GM21737 (cell line): ENCODE measurements at regions not wholly inside any gene's neighbourhood (a gene's known extent, or its start where the extent isn't known, plus 50 kb on each side); places are given as distances from the start of the nearest gene placed in this dataset.
"Not testable (repeated sequence)": the region's sequence is repeated elsewhere in the genome, so short reads cannot be mapped to it uniquely, and the experiment has no call there.

Experiments used
- ATAC-seq: cut with Tn5 transposase; IDR thresholded peaks from one replicate; pipeline ENCODE4 v1.9.1; 2021; ENCODE audit warnings: mild to moderate bottlenecking, moderate library complexity; ENCODE audit not compliant: unreplicated experiment

DNA sequence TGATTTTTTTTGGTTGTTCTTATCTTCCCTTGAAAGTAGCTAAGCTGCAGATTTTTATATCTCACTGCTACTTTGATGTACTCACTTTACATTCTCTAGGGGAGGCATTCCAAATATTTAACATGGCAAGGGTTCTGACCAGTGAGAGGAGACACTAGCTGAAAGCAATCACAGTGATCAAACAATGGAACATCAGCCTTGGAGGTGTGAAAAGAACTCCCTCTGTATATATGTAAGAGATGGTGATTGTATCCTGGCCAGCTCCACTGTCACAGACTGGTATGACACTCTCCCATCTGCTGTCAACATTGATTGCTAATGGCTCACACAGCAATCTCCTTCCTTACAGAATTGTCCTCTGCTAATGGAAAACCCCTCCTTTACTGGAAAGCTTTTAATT, 291.7 kb upstream of the CDH19 start:
- ATAC-seq, result no peak

DNA sequence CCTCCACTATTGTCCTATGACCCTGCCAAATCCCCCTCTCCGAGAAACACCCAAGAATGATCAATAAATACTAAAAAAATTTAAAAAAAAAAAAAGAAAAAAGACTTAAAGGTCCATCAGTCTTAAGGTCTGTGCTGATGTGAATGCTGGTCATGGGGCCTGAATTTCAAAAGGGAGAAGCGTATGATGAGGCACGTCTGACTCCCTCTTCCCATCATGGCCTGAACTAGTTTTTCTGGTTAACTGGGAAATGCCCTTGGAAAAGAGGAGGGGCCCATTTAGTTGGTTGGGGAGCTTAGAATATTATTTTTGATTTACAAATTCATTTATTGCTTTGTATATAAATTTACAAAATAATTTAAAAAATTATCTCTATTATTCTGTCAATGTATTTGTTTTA, 291.0 kb upstream of the CDH19 start:
- ATAC-seq, result no peak

DNA sequence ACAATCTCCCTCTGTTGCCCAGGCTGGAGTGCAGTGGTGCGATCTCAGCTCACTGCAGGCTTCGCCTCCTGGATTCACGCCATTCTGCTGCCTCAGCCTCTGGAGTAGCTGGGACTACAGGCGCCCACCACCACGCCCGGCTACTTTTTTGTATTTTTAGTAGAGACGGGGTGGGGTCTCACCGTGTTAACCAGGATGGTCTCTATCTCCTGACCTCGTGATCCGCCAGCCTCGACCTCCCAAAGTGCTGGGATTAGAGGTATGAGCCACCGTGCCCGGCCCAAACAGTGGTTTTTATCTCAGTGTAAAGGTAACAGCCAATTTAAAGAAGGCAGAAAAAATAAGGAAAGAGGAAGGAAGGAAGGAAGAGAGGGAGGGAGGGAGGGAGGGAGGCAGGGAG, 288.5 kb upstream of the CDH19 start:
- ATAC-seq, result not testable (repeated sequence)

DNA sequence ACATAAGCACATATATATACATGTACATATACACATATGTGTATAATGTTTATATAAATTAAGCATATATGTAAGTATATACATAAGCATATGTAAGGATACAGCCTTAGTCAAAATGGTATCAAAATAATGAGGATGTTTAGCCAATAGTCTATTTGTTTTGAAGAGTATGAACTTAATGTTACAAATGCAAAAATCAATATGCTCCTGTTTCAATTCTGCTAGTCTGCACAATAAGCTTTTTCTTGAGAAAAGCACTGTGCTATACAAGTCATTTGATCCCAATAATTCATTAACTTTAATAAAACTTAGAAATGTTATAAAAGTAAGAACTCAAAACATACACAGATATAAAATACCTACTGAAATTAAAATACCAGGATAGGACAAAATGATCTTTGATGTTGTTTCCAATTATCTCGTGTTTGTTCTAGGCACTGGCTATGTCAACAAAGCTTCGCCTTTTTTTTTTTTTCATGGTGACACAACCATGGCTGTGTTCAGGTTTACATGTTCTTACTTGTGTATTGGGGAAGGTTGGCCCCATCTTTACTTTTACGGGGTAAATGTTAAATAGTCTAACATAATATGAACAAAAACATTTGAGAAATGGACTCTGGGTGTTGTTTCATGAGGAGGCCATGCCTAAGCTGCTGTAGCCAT, 271.1 kb upstream of the CDH19 start:
- ATAC-seq, result no peak

DNA sequence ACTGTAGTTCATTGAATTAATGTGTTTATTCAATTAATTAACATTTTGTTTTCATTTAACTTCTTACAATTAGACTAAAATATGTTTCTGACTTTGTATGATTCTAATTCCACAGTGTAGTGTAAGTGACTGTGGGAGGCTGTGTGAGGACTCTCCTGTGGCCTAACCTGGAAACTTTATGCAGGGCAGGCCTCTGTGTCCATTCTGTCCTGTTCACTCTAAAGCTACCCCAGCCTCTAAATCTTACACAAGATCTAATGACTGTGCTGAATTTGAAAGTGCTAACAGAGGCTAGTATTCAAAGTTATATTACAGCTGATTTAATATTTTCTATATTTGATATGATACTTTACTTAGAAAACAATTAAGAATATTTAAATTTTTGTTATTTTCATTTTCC, 270.5 kb upstream of the CDH19 start:
- no peak for ATAC-seq

DNA sequence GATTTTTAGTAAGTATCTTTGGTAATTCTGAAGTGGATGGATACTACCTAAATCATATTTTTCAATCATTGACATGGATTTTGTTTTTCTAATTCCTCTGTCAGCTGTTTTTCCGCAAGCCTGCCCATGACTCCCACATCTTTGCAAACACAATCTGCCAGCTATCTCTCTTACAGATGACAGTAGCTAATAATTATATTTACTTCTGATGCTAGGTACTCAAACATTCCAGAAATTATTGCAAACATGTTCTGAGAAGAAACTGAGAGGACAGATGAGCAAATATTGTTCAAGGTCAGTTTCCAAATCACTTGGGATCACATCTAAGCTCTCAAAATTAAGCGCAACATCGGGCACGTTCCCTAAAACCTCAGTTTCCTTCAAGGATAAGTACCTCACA, 270.0 kb upstream of the CDH19 start:
- ATAC-seq, result no peak

DNA sequence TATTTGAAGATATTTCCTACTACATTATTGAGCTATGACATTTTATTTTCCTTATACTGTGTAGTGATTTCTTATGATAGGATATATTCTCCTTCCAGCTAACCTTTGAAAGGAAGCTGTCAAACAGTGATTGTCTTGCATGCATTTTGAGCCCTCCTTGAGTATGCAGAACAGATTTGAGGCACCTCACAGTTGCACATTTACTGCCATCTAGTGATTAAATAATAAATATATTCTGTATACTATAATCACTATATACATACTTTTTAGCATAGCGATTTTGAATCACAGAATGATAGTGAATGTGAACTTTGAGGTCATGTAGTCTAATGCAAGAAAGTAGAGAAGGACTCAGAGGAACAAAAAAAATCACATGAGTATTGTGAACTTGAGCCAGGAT, 268.4 kb upstream of the CDH19 start:
- no peak for ATAC-seq

DNA sequence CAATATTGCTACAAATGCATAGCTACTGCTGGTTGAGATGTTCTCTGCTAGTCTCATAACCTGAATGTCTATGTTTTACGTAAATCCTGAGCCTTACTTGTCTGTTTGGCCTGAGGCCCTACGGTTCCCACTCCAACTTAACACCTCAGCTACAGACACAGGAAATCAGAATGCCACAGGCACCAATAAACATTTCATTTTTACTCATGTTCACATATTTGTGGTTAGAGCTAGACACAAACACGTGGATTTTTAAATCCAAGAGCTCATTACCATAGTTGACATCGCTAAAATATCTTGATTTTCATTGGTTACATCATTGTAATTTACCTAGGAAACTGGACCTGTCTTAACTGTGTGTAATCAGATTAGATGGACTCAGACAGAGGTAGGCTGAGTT, 263.8 kb upstream of the CDH19 start:
- no peak for ATAC-seq

DNA sequence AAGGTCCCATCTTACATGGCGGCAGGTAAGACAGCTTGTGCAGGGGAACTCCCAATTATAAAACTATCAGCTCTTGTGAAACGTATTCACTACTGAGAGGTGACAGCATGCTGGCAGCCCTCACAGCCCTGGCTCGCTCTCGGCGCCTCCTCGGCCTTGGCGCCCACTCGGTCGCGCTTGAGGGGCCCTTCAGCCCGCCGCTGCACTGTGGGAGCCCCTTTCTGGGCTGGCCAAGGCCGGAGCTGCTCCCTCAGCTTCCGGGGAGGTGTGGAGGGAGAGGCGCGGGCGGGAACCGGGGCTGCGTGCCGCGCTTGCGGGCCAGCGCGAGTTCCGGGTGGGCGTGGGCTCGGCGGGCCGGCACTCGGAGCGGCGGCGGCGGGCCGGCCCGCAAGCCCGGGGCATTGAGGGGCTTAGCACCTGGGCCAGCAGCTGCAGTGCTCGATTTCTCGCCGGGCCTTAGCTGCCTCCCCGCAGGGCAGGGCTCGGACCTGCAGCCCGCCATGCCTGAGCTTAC, 262.6 kb upstream of the CDH19 start:
- ATAC-seq, result not testable (repeated sequence)

DNA sequence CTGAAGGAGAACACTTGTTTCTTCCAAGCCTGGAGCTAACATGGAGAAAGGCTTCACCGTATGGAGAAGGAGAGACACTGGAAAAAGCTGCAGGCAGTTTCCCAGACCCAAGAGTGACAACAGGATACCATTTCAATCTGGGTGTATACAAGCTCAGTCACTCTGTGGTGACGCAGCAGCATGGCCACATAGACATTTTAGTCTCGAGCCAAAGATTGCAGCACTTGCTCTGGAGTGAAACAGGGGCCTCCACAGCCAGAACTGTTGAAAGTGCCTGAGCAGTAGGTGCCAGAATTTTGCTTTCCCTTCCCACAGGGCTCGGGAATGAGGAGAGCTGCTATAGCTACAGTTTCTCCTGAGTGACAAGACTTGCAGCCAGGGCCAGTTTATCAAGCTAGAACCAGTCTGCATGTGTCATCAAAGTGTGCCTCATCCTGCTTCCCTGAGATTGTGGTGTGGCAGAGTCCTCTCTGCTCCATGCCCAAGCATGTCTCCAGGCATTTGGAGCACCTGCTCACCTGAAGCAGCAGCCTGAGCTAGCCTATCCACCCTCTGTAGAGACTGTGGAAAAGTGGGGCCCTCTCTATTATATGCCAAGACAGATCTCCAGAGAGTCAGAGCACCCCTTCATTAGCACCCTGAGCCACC, 234.6 kb upstream of the CDH19 start:
- ATAC-seq, result no peak

DNA sequence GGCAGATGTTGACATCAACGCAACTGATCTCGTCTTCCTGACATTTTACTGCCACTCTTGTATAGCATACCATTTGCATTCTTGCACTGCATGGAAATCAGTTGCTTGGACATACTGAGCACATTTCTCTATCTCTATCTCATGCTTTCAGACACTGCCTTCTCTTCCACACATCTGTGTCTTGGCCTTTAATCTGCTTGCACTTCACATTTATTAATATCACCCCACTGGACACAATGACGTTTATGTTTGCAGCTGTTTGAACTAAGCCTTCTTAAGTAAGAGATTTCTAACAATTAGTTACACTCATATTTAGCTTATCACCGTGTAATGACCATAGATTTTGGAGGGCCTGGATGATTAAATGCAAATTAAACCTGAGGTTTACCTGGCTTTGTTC, 229.8 kb upstream of the CDH19 start:
- no peak for ATAC-seq

DNA sequence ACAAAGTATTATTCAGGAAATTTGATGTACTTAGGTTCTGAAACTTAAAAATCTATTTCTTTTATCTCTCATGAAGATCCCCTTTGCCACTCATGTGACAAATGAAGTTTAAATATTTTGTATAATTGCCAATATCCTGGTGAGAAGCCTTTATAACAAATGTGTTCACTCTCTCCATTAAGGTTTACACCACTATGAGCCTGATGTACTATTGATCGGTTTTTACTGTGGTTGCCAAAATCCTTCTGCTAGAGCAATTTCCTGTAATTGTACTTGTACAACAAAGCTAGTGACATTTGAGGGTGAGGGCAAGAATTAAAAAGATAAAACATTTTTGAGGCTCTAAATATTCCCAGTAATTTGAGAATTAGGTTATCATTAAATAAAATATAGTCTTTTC, 222.3 kb upstream of the CDH19 start:
- ATAC-seq, result no peak

DNA sequence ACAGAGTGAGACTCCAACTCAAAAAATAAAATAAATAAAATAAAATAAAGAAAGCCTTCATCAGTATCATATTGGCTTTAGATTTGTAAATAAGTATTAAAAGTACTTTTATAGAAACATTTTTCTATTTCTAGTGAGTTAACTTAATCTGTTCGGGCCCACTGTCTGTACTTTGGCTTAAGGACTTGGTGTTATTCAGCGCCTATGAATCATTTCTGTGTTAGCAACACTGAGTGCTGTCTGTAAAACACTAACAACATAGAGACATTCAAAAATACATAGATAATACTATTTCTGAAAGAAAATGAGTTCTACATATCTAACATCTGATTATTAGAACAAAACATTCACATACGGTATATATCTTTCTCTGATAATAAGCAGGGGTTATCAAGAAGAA, 221.5 kb upstream of the CDH19 start:
- no peak for ATAC-seq

DNA sequence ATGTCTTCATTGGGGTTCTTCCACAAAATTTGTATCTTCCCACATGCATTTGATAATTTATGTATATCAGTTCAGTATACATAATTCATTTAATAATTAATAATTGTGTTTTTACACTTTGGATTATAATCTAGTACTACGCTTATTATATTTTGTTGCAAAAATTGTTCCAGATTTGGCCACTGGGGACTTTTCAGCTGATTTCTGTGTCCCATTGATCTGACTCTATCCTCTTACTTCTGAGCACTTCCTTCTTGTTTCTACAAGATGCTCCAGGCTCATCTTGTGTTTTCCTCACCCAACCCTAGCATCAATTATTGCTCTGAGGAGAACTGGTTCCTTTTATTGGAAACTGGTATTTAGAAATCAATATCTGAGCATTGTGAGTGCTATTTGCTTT, 215.3 kb upstream of the CDH19 start:
- ATAC-seq, result no peak

DNA sequence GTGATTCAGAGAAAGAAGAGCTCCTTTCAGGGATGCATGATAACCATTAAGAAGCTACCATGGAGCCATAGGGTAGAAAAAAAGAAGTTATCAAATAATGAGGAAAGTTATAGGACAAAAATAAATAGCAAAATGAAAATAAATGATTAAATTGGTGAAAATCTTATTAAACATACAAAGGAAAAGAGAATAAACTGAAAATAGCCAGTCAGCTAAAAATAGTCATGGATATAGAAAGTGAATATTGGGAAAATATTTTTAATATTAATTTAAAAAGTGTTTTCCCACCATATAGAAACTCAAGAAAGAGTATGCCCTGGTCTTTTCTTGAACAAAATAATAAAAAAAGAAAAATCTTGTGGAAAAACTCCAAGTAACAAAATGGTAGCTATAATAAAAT, 209.2 kb upstream of the CDH19 start:
- no peak for ATAC-seq

DNA sequence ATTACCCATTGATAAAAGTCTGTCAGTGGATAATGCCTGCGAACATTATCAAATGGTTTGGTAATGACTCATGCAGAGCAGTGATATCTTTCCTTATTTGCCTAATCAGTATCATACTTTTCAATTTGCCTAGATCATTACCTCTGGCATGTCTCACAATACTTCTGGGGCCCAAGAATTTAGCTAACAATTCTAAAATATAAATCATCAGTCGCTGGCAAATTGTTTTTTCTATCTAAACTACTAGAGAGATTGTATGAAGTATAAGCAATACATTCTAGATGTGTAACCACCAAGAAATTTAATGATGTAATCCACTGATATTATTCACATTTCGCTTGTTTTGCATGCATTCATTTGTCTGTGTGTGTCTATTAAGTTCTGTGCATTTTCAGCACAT, 191.2 kb upstream of the CDH19 start:
- ATAC-seq, result no peak

DNA sequence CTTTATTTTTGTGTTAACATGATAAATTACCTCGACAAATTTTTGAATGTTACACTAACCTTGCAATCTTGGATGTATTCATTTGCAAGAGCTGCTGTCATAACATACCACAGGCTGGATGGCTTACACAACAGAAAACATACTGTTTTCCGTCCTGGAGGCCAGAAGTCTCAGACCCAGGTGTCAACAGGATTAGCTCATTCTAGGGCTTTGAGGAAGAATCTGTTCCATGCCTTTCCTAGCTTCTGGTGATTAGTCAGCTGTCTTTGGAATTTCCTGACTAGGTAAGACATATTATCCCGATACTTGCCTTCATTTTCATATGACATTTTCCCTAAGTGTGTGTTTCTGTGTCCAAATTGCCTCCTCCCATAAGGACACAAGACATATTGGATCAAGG, 188.6 kb upstream of the CDH19 start:
- ATAC-seq, result no peak

DNA sequence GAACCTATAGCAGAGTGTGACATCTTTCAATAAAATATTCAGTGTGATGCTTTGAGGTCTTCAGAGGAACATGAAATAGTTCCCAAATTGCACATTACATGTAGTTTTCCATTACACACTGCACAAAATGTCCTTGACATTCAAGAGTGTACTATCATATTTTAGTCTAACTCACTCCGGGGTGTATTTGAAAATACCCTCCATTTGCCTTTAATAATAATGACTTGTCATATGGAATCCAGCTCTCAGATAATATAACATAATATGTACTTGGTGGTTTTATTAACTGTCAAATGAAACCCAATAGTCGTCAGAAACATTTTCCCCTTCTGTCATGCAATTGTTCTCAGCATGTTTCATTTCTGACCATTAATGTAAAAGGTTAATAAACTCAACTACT, 176.7 kb upstream of the CDH19 start:
- ATAC-seq, result no peak

DNA sequence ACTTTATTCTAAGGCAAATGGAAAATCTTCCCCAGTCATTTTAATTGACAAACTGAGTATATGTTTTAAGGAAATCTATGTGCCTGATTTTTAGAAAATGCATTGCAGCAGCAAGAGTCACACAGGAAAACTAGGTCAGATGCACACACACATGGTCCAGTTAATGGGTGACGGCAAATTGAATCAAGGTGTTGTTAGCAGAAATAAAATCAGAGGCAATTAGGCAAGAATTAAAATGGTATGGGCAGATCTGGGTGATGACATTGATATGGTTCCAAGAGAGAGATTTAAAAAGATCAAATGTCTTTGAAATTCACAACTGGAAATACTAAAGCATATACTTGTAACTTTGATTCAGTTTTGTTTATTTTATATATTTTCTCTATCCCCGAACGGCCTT, 174.2 kb upstream of the CDH19 start:
- ATAC-seq, result no peak

DNA sequence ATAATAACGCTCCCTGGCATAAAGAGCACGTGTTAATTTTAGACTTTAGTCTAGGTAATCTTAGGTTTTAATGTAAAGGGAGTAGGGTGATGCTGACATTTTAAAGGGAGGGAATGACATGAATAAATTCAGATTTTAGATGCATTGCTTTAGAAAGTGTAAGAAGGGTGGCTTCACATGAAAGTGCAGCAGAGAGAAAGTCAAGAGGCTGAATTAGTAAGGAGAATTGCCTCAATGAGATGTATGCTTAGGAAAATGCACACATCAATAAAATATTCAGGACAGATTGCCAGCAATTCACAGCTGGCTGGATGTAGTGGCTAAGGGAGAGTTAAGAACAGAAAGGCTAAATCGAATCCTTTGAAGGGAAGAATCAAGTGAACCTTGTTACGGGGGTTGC, 165.5 kb upstream of the CDH19 start:
- no peak for ATAC-seq

DNA sequence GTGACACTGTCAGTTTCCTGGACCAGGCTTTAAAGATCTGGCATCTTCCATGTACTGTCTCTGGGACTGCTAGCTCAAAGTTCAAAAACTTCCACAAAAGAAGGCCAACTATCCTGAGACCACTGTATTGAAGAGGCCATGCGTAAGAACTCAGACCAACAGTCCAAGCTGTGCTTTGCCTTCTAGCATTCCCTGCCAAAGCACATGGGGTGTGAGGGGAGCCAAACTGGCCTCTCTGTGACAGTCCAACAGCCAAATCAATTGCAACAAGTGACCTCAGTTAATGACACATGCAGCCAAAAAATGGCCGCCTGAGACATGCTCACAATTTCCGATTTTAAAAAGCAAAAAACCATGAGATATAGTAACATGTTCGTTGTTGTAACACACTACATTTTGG, 160.3 kb upstream of the CDH19 start:
- ATAC-seq, result no peak

DNA sequence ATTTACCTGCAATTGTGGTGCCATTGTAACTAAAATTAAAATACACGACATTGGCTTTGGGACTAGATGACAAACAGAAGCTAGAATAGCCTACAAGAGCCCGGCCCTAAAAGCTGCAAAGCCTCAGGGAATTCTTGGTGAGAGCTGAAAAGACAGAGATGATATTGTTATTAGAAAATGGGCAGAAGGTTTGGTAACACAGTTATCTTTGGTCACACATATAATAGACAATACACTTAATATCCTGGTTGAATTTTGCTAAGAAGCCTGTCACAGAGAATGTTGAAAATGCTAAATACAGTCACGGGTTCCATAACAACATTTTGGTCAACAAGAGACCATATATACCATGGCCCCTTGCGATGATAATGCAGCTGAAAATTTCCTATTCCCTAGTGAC, 157.3 kb upstream of the CDH19 start:
- ATAC-seq, result no peak

DNA sequence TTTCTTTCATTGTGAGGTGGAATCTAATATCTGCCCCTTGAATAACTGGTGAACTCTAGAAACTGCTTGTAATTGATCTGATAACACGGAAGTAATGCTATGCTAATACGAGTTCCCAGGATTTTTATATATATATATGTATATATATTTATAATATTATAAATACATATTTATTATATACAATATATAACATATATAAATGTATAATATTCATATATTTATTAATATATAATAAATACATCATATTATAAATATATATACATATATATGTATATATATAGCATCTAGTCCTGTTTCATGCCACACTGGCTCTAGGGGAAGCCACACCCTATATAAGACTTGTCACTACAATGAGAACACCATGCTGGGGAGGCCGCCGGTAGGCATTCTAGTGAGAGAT, 156.7 kb upstream of the CDH19 start:
- ATAC-seq, result no peak
